ENCODE measurements at regions not wholly inside any gene's neighbourhood (a gene's known extent, or its start where the extent isn't known, plus 50 kb on each side); places are given as distances from the start of the nearest gene placed in this dataset.

DNA sequence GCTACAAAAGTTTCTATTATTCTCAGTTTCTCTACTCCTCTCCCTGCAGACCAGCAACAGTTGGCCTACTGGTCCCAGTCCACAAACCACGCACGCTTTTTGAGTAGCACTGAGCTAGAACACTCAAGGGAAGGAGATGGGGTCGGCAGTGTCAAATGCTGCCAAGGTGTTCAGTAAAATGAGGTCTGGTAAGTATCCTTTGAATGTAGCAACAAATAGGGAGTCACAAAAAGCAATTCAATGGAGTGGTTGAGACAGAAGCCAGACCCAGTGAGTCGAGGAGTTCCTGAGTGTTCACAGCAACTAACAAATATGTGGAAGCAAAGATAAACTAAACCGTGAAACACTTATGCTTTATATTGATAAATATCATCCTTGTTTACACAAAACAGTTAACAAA is 355.7 kb downstream of the MID1IP1 start:
- TF ChIP-seq REST (IDR thresholded peaks at IDR 0.05) (no peak), TAF1 (conservative IDR thresholded peaks at IDR 0.05) (no peak)
